HUES48 (cell line): ENCODE measurements at regions not wholly inside any gene's neighbourhood (a gene's known extent, or its start where the extent isn't known, plus 50 kb on each side); places are given as distances from the start of the nearest gene placed in this dataset.
"Not testable (repeated sequence)": the region's sequence is repeated elsewhere in the genome, so short reads cannot be mapped to it uniquely, and the experiment has no call there.

Source experiments
- H3K27ac ChIP-seq: one replicate; pipeline ENCODE4 v1.7.0; 2013; ENCODE audit warnings: low read depth, low read length, inconsistent platforms
- H3K27me3 ChIP-seq: 2 replicates; pipeline ENCODE4 v1.6.1; 2013; ENCODE audit warnings: mild to moderate bottlenecking, low read length; ENCODE audit not compliant: control insufficient read depth, insufficient read depth
- H3K36me3 ChIP-seq: 2 replicates; pipeline ENCODE4 v1.6.1; 2013; ENCODE audit warnings: low read length; ENCODE audit not compliant: control insufficient read depth, insufficient read depth
- H3K4me1 ChIP-seq: 2 replicates; pipeline ENCODE4 v1.6.1; 2013; ENCODE audit warnings: mild to moderate bottlenecking, low read length; ENCODE audit not compliant: control insufficient read depth, insufficient read depth
- H3K4me3 ChIP-seq: 2 replicates; pipeline ENCODE4 v1.5.1; 2013; ENCODE audit warnings: mild to moderate bottlenecking, low read depth, low read length
- H3K9ac ChIP-seq: 2 replicates; pipeline ENCODE4 v1.6.1; 2013; ENCODE audit warnings: mild to moderate bottlenecking, low read depth, low read length, moderate library complexity
- H3K9me3 ChIP-seq: 2 replicates; pipeline ENCODE4 v1.6.1; 2013; ENCODE audit warnings: low read length; ENCODE audit not compliant: control insufficient read depth, insufficient read depth

- not testable (repeated sequence) for H3K27ac ChIP-seq, H3K9ac ChIP-seq, H3K4me3 ChIP-seq, H3K27me3 ChIP-seq, H3K9me3 ChIP-seq, H3K36me3 ChIP-seq
- peaks cover 15% of the 10 kb centered on the region for H3K4me1 ChIP-seq
Observed at GRCh38 chr5:174917435-174917834, 193.1 kb downstream of the MSX2 start.

DNA sequence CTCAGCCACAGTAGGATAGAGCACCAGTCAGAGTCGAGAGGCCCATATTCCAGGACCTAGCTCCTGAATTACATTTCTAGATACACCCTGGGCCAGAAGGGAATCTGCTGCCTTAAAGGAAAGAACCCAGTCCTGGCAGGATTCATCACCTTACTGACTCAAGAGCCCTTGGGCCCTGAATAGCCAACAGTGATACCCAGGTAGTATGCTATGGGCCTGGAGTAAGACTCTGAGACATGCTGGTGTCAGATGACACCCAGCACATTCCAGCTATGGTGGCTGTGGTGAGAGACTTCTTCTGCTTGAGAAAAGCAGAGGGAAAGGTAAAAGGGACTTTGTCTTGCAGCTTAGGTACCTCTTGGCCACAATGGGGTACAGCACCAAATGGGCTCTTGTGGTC, 192.5 kb downstream of the MSX2 start:
- H3K36me3 ChIP-seq, H3K27me3 ChIP-seq, H3K27ac ChIP-seq, H3K9me3 ChIP-seq, H3K4me3 ChIP-seq, H3K9ac ChIP-seq: not testable (repeated sequence)
- peaks cover 15% of the 10 kb centered on the region for H3K4me1 ChIP-seq

DNA sequence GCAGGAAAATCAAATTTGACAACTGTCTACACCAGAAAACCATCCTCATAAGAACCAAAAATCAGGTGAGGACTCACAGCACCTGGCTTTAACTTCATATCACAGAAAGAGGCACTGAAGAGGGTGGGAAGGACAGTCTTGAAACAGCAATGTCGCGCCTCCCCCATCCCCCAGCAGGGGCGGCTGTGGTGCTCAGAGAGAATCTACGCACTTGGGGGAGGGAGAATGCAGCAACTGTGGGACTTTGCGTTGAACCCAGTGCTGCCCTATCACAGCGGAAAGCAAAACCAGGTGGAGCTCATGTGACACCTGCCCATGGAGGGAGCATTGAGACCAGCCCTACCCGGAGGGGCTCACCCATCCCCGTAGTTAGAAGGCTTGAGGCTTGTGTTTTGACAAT, 191.8 kb downstream of the MSX2 start:
- Histone ChIP-seq H3K27me3 (no peaks in the 10 kb centered on the region), H3K27ac (no peak overlapping the region), H3K36me3 (no peaks in the 10 kb centered on the region), H3K9ac (no peak overlapping the region), H3K9me3 (no peaks in the 10 kb centered on the region), H3K4me1 (peaks cover 10% of the 10 kb centered on the region), H3K4me3 (no peak overlapping the region)

DNA sequence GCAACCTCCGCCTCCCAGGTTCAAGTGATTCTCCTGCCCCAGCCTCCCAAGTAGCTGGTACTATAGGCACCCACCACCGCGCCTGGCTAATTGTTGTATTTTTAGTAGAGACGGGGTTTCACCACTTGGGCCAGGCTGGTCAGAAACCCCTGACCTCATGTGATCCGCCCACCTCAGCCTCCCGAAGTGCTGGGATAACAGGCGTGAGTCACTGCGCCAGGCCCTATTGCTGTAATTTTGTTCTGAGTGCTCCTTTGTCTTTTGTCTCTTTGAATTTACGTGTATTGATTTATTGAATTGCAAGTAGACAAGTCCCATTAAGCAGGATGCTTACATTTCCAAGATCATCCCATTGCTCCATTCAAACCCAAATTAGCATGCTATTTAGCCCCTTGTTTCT, 186.7 kb downstream of the MSX2 start:
- Histone ChIP-seq H3K9ac (no peak overlapping the region), H3K9me3 (no peaks in the 10 kb centered on the region), H3K27me3 (no peaks in the 10 kb centered on the region), H3K4me1 (no peaks in the 10 kb centered on the region; the same call in 1 of the 2 replicates), H3K36me3 (no peaks in the 10 kb centered on the region), H3K27ac (no peak overlapping the region), H3K4me3 (no peak overlapping the region)

DNA sequence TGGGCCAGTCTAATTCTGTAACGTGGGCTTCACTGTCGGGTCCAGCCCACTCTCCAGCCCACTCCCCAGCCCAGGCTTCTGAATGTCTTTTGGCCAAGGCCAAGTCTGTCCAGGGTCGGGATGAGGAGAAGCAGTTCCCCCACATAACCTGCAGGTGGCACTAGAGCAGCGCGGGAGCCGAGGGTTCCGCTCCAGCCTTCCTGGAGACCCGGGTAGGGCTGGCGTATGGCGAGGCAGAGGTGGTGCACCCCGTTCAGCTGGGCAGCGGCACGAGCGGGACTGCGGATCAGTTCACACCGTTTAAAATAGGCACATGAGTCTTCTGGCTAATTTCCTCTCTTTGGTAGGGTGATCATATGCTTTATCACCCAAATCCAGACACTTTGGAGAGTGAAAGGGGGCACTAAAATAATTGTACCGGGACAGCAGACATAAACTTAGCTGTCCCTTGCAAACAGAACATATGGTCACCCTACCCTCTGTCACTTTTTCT, 185.9 kb downstream of the MSX2 start:
- Histone ChIP-seq H3K27me3 (no peaks in the 10 kb centered on the region), H3K36me3 (no peaks in the 10 kb centered on the region), H3K27ac (no peak overlapping the region), H3K4me1 (no peaks in the 10 kb centered on the region), H3K9ac (no peak overlapping the region), H3K9me3 (no peaks in the 10 kb centered on the region), H3K4me3 (no peak overlapping the region)

- Histone ChIP-seq H3K36me3 (no peaks in the 10 kb centered on the region), H3K4me3 (no peak overlapping the region), H3K9ac (no peak overlapping the region), H3K27ac (no peak overlapping the region), H3K27me3 (no peaks in the 10 kb centered on the region), H3K9me3 (no peaks in the 10 kb centered on the region), H3K4me1 (no peaks in the 10 kb centered on the region)
Observed at GRCh38 chr5:174903172-174903732, 178.9 kb downstream of the MSX2 start.

GRCh38 chr5:174901336-174901735, 177.0 kb downstream of the MSX2 start:
- Histone ChIP-seq H3K9ac (no peak overlapping the region), H3K4me1 (no peaks in the 10 kb centered on the region), H3K4me3 (no peak overlapping the region), H3K27me3 (no peaks in the 10 kb centered on the region), H3K9me3 (no peaks in the 10 kb centered on the region), H3K27ac (no peak overlapping the region), H3K36me3 (no peaks in the 10 kb centered on the region)

GRCh38 chr5:174900240-174900865, 176.0 kb downstream of the MSX2 start:
- Histone ChIP-seq H3K9me3 (no peaks in the 10 kb centered on the region), H3K36me3 (no peaks in the 10 kb centered on the region), H3K4me1 (no peaks in the 10 kb centered on the region), H3K27me3 (no peaks in the 10 kb centered on the region), H3K4me3 (no peak overlapping the region), H3K9ac (no peak overlapping the region), H3K27ac (no peak overlapping the region)

GRCh38 chr5:174897281-174897950, 173.0 kb downstream of the MSX2 start:
- H3K27ac ChIP-seq = no peak overlapping the region
- H3K27me3 ChIP-seq = no peaks in the 10 kb centered on the region
- H3K9ac ChIP-seq = no peak overlapping the region
- H3K36me3 ChIP-seq = no peaks in the 10 kb centered on the region
- H3K4me1 ChIP-seq = peaks cover 5% of the 10 kb centered on the region; the same call in 1 of the 2 replicates
- H3K9me3 ChIP-seq = no peaks in the 10 kb centered on the region
- no peak overlapping the region for H3K4me3 ChIP-seq

- Histone ChIP-seq H3K4me1 (peaks cover 5% of the 10 kb centered on the region; the same call in 1 of the 2 replicates), H3K9ac (no peak overlapping the region), H3K27me3 (no peaks in the 10 kb centered on the region), H3K27ac (no peak overlapping the region), H3K9me3 (no peaks in the 10 kb centered on the region), H3K4me3 (no peak overlapping the region), H3K36me3 (no peaks in the 10 kb centered on the region)
Observed at GRCh38 chr5:174895360-174895759, 171.0 kb downstream of the MSX2 start.

DNA sequence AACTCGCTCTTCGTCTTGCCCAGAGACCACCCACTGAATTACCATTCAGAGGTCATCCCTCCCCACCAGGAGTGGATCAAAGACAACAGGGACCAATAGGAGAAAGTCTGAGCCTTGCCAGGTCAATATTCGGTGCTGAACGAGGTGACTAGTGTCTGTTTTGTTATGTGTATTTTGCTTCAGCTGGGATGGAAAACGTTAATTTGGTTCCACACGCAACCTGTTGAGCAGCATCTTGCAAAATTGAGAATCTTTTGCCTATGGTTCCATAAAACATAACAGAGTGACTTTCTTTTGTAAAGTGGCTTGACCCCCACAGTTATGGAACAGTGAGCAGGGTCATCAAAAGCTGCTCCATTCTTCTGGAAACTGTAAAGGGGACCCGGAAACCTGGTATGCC, 168.4 kb downstream of the MSX2 start:
- Histone ChIP-seq H3K27ac (no peak overlapping the region), H3K27me3 (no peaks in the 10 kb centered on the region), H3K4me1 (peaks cover 5% of the 10 kb centered on the region; the same call in 1 of the 2 replicates), H3K9me3 (no peaks in the 10 kb centered on the region), H3K4me3 (no peak overlapping the region), H3K36me3 (no peaks in the 10 kb centered on the region), H3K9ac (no peak overlapping the region)
